Upper lobe of right lung (tissue), 1 donor: ENCODE measurements at regions not wholly inside any gene's neighbourhood (a gene's known extent, or its start where the extent isn't known, plus 50 kb on each side); places are given as distances from the start of the nearest gene placed in this dataset.
"Not testable (repeated sequence)": the region's sequence is repeated elsewhere in the genome, so short reads cannot be mapped to it uniquely, and the experiment has no call there.

Source experiments
- ATAC-seq: fragments of 200-7000 bp; cut with Tn5 transposase; one replicate; pipeline ENCODE4 v1.9.1; 2020; ENCODE audit warnings: mild to moderate bottlenecking, moderate library complexity
- DNase-seq: peaks from one replicate; pipeline ENCODE4 v3.0.0-alpha.2; 2020
- H3K27ac ChIP-seq: fragments of 200-600 bp; one replicate; pipeline ENCODE4 v1.8.0; 2022
- H3K27me3 ChIP-seq: fragments of 200-600 bp; one replicate; pipeline ENCODE4 v1.8.0; 2022; ENCODE audit warnings: mild to moderate bottlenecking
- H3K36me3 ChIP-seq: fragments of 200-600 bp; one replicate; pipeline ENCODE4 v1.8.0; 2022
- H3K4me1 ChIP-seq: fragments of 200-600 bp; one replicate; pipeline ENCODE4 v1.8.0; 2022
- H3K4me3 ChIP-seq: fragments of 200-600 bp; one replicate; pipeline ENCODE4 v1.8.0; 2022; ENCODE audit warnings: mild to moderate bottlenecking
- H3K9me3 ChIP-seq: fragments of 200-600 bp; one replicate; pipeline ENCODE4 v1.8.0; 2022
- CTCF ChIP-seq: fragments of 200-600 bp; IDR thresholded peaks from one replicate; pipeline ENCODE4 v1.8.0; 2022; ENCODE audit warnings: antibody characterized with exemption
- intact Hi-C: fragments of 100-400 bp; cut with DNase I; formaldehyde crosslinking; loops from one replicate; pipeline ENCODE4 v1.11.0; 2022
- donor health status: DM: no; HTN: yes; CAD: no; lungs with severe emphysema.

GRCh38 chr6:112912416-112913101 lies 565.4 kb downstream of the RFPL4B start:
- H3K4me3 ChIP-seq, result no peak overlapping the region
- intact Hi-C loops, result no loop called here
- TF ChIP-seq CTCF, result no peak
- H3K36me3 ChIP-seq, result no peaks in the 10 kb centered on the region
- no peaks in the 10 kb centered on the region for H3K4me1 ChIP-seq
- DNase-seq, result no peak
- no peaks in the 10 kb centered on the region for H3K9me3 ChIP-seq
- no peak overlapping the region for H3K27ac ChIP-seq
- no peaks in the 10 kb centered on the region for H3K27me3 ChIP-seq
- ATAC-seq, result no peak

DNA sequence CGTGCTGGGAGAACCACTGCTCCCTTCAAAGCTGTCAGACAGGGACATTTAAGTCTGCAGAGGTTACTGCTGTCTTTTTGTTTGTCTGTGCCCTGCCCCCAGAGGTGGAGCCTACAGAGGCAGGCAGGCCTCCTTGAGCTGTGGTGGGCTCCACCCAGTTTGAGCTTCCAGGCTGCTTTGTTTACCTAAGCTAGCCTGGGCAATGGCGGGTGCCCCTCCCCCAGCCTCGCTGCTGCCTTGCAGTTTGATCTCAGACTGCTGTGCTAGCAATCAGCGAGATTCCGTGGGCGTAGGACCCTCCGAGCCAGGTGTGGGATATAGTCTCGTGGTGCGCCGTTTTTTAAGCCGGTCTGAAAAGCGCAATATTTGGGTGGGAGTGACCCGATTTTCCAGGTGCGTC lies 572.6 kb downstream of the RFPL4B start:
- ATAC-seq, H3K9me3 ChIP-seq, H3K36me3 ChIP-seq, intact Hi-C loops, H3K4me3 ChIP-seq, H3K27me3 ChIP-seq, H3K27ac ChIP-seq, H3K4me1 ChIP-seq, DNase-seq: not testable (repeated sequence)

GRCh38 chr6:112920994-112921393 lies 573.9 kb downstream of the RFPL4B start:
- Histone ChIP-seq H3K9me3 (peaks cover 8% of the 10 kb centered on the region), H3K27ac (no peak overlapping the region), H3K4me1 (no peaks in the 10 kb centered on the region), H3K27me3 (no peaks in the 10 kb centered on the region), H3K36me3 (no peaks in the 10 kb centered on the region), H3K4me3 (no peak overlapping the region)
- ATAC-seq (no peak), DNase-seq (no peak)
- TF ChIP-seq CTCF, result no peak
- intact Hi-C loops, result no loop called here

GRCh38 chr6:112923940-112924587 lies 576.9 kb downstream of the RFPL4B start:
- ATAC-seq, result no peak
- Histone ChIP-seq H3K27me3 (no peaks in the 10 kb centered on the region), H3K4me3 (no peak overlapping the region), H3K36me3 (no peaks in the 10 kb centered on the region), H3K9me3 (peaks cover 8% of the 10 kb centered on the region), H3K27ac (no peak overlapping the region), H3K4me1 (no peaks in the 10 kb centered on the region)
- intact Hi-C loops, result no loop called here
- TF ChIP-seq CTCF, result no peak
- no peak for DNase-seq

DNA sequence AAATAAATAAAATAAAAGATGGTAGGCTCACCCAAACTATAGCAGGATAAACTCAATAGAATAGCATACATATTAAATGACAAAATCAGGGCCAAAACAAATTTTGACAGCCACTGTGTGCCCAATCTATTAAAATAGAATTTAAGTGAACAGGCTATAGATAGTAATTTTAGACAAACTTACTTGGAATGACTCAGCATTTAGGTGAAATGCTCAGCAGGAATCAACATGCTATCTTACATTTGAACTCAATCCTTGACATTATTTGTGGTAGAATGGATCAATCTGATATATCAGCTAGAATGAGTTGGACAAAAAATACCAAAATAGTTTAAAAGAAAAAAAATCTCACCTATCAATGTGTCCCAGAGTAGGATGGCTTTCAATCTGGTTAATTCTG lies 578.6 kb downstream of the RFPL4B start:
- Histone ChIP-seq H3K27ac (no peak overlapping the region), H3K27me3 (no peaks in the 10 kb centered on the region), H3K36me3 (no peaks in the 10 kb centered on the region), H3K4me3 (no peak overlapping the region), H3K4me1 (no peaks in the 10 kb centered on the region), H3K9me3 (peaks cover 8% of the 10 kb centered on the region)
- TF ChIP-seq CTCF, result no peak
- no peak for DNase-seq
- ATAC-seq, result no peak
- intact Hi-C loops, result no loop called here

- Histone ChIP-seq H3K36me3 (no peaks in the 10 kb centered on the region), H3K4me3 (no peak overlapping the region), H3K27ac (no peak overlapping the region), H3K9me3 (peaks cover 3% of the 10 kb centered on the region), H3K4me1 (no peaks in the 10 kb centered on the region), H3K27me3 (no peaks in the 10 kb centered on the region)
- DNase-seq (no peak), ATAC-seq (no peak)
- no peak for TF ChIP-seq CTCF
- intact Hi-C loops, result no loop called here
Observed at GRCh38 chr6:112927641-112928320, 580.7 kb downstream of the RFPL4B start.
